Kidney (tissue), 13 donors: ENCODE measurements at regions not wholly inside any gene's neighbourhood (a gene's known extent, or its start where the extent isn't known, plus 50 kb on each side); places are given as distances from the start of the nearest gene placed in this dataset.

Source experiments
- DNase-seq, 5 donors: peaks; one replicate each; pipeline ENCODE4 v3.0.0-alpha.2; 2013 to 2020
- FAIRE-seq: peaks from 2 replicates; lab custom pipeline; 2012; peaks lifted over from hg19 to GRCh38; lab: Jason Lieb, UNC
- H3K27ac ChIP-seq, 2 donors: one replicate each; pipeline ENCODE4 v1.7.0; 2013; ENCODE audit warnings: low read depth in 2 of 2, low read length in 2 of 2, inconsistent platforms in 1 of 2
- H3K27me3 ChIP-seq: one replicate; pipeline ENCODE4 v1.7.1; 2013; ENCODE audit warnings: low read length, inconsistent platforms; ENCODE audit not compliant: control insufficient read depth, insufficient read depth
- H3K36me3 ChIP-seq, 3 donors: one replicate each; pipeline versions ENCODE4 v1.7.0 to v1.7.1; 2013; ENCODE audit warnings: low read length in 3 of 3, control low read depth in 1 of 3, inconsistent platforms in 1 of 3; ENCODE audit not compliant: insufficient read depth in 3 of 3, control insufficient read depth in 2 of 3
- H3K4me1 ChIP-seq, 3 donors: one replicate each; pipeline versions ENCODE4 v1.7.0 to v1.7.1; 2013; ENCODE audit warnings: low read length in 3 of 3, inconsistent platforms in 1 of 3, low read depth in 1 of 3; ENCODE audit not compliant: control insufficient read depth in 2 of 3, insufficient read depth in 2 of 3
- H3K4me3 ChIP-seq, 3 donors: one replicate each; pipeline versions ENCODE4 v1.7.0 to v1.8.1; 2013; ENCODE audit warnings: low read length in 3 of 3, control low read depth in 1 of 3, inconsistent platforms in 1 of 3
- H3K9ac ChIP-seq, 3 donors: one replicate each; pipeline versions ENCODE4 v1.7.0 to v1.7.1; 2013; ENCODE audit warnings: low read length in 3 of 3, control low read depth in 1 of 3, inconsistent platforms in 1 of 3
- H3K9me3 ChIP-seq, 3 donors: one replicate each; pipeline versions ENCODE4 v1.7.0 to v1.7.1; 2013; ENCODE audit warnings: low read length in 3 of 3, control low read depth in 1 of 3, inconsistent platforms in 1 of 3; ENCODE audit not compliant: control insufficient read depth in 2 of 3, insufficient read depth in 1 of 3
- intact Hi-C: fragments of 100-400 bp; cut with DNase I; formaldehyde crosslinking; loops from one replicate; pipeline ENCODE4 v1.11.1; 2022
- TF ChIP-seq, protein P1 (sequence below): IDR thresholded peaks from 3 replicates; pipeline ENCODE4 v1.5.1; 2012; ENCODE audit warnings: mild to moderate bottlenecking, moderate library complexity, borderline replicate concordance; ENCODE audit not compliant: insufficient read depth; ENCODE audit errors: extremely low read depth
- donor health status: control.
- donor health status: control.
- donor health status: control.
- donor health status: control.
- donor health status: control.
- donor health status: DM: yes; HTN: yes; CAD: no.
- donor health status: Normal renal cell carcinoma (clear cell type).

DNA sequence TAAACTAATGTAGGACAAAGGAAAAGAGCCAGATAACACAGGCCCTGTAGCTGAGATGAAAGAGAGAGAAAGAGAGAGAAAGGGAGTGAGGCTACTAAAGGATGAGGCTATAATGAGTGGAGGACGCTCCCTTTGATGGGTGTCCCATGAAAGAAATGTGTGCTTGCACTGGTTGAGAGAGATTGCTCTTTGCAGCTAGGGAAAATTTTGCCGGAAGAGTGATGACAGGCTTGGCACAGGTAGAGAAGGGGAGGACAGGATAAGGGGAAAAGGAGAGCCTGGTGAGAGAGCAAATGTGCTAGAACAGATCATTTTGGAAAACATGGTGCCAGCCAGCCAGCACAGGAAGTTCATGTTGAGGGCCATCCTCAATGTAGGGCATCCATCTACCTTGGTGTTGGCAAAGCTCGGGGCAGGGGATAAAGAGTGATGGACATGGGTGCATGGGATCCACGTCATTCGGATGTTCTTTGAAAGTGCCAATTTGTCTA is 248.6 kb downstream of the BTG1 start:
- TF ChIP-seq, protein P1, sequence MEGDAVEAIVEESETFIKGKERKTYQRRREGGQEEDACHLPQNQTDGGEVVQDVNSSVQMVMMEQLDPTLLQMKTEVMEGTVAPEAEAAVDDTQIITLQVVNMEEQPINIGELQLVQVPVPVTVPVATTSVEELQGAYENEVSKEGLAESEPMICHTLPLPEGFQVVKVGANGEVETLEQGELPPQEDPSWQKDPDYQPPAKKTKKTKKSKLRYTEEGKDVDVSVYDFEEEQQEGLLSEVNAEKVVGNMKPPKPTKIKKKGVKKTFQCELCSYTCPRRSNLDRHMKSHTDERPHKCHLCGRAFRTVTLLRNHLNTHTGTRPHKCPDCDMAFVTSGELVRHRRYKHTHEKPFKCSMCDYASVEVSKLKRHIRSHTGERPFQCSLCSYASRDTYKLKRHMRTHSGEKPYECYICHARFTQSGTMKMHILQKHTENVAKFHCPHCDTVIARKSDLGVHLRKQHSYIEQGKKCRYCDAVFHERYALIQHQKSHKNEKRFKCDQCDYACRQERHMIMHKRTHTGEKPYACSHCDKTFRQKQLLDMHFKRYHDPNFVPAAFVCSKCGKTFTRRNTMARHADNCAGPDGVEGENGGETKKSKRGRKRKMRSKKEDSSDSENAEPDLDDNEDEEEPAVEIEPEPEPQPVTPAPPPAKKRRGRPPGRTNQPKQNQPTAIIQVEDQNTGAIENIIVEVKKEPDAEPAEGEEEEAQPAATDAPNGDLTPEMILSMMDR: no peak
- intact Hi-C loops: no loop called here
- H3K27me3 ChIP-seq: no peaks in the 10 kb centered on the region
- no peak overlapping the region for H3K27ac ChIP-seq
- no peaks in the 10 kb centered on the region for H3K9me3 ChIP-seq
- no peak overlapping the region for H3K4me3 ChIP-seq
- FAIRE-seq (no peak), DNase-seq (peak in 1 of 5 donors; percentile 20)
- no peak overlapping the region for H3K9ac ChIP-seq
- H3K36me3 ChIP-seq: no peaks in the 10 kb centered on the region
- no peaks in the 10 kb centered on the region for H3K4me1 ChIP-seq

DNA sequence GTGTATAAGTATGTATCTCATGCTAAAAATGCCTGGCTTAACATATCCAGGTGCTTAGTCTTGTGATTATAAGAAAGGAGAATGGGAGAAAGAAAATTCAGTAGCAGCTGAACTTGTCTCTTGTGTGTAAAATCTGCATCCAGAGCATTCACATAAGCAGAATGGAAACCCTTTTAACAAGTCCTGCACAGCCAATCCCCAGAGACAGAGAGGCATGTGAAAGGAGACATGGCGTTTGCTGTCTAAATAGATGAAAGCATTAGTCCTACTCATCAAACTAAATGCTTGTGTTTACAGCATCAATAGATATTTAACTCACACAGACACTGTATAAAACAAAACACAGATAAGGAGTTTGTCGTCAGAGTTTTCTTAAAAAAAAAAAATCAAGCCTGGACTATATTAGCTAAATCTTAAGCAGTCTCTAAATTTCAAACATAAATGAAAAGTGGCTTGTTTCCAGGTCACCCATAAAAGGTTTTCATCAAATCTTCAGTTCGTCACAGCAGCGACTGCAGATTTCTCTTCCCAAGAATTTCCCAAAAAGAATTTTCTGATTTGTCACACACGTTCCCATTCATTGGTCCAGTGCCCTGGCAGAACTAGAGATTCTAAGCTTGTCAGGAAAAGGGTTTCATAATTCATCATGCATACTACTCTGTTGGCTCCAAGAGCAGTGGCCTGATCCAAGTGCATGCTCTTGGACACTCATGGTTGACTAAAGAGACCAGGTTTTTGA is 249.2 kb downstream of the BTG1 start:
- Histone ChIP-seq H3K9me3 (no peaks in the 10 kb centered on the region), H3K4me3 (no peak overlapping the region), H3K4me1 (no peaks in the 10 kb centered on the region), H3K9ac (no peak overlapping the region), H3K36me3 (no peaks in the 10 kb centered on the region), H3K27me3 (no peaks in the 10 kb centered on the region), H3K27ac (no peak overlapping the region)
- FAIRE-seq: no peak
- DNase-seq: peak in 1 of 5 donors; percentile 15
- TF ChIP-seq, protein P1: no peak
- intact Hi-C loops: no loop called here

DNA sequence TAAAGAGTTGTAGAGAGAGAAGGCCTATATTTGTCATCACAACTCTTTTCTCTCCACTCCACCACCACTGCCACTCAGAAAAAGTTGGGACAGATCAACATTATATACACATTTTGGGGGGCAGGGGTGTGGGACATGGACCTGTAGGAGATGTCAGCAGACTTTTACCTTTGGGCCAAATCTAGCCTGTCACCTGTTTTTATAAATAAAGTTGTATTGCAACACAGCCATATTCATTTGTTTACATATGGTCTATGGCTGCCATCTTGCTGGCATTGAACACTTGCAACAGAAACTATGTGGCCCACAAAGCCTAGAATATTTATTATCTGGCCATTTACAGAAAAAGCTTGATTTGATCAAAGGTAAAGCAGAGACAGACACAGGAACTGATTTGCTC is 250.7 kb downstream of the BTG1 start:
- Histone ChIP-seq H3K27ac (no peak overlapping the region), H3K9ac (no peak overlapping the region), H3K9me3 (no peaks in the 10 kb centered on the region), H3K36me3 (no peaks in the 10 kb centered on the region), H3K4me1 (no peaks in the 10 kb centered on the region), H3K27me3 (no peaks in the 10 kb centered on the region), H3K4me3 (no peak overlapping the region)
- intact Hi-C loops: no loop called here
- FAIRE-seq (no peak), DNase-seq (no peak)
- TF ChIP-seq, protein P1: no peak
